Fibroblast of lung (primary cell): ENCODE measurements at regions not wholly inside any gene's neighbourhood (a gene's known extent, or its start where the extent isn't known, plus 50 kb on each side); places are given as distances from the start of the nearest gene placed in this dataset.

Experiments used
- EZH2 ChIP-seq: IDR thresholded peaks from 2 replicates; pipeline ENCODE4 v1.5.1; 2012; ENCODE audit warnings: low read length, control low read depth, mild to moderate bottlenecking; ENCODE audit errors: missing control alignments
- TF ChIP-seq, protein P1 (sequence below), 2 donors: IDR thresholded peaks in 1 of 2; conservative IDR thresholded peaks in 1 of 2; 1 replicate in 1 of 2; 2 replicates in 1 of 2; pipeline ENCODE4 v1.5.1; 2011 to 2012; ENCODE audit warnings: low read length in 2 of 2, control low read depth in 1 of 2, inconsistent platforms in 1 of 2, low read depth in 1 of 2, mild to moderate bottlenecking in 1 of 2

DNA sequence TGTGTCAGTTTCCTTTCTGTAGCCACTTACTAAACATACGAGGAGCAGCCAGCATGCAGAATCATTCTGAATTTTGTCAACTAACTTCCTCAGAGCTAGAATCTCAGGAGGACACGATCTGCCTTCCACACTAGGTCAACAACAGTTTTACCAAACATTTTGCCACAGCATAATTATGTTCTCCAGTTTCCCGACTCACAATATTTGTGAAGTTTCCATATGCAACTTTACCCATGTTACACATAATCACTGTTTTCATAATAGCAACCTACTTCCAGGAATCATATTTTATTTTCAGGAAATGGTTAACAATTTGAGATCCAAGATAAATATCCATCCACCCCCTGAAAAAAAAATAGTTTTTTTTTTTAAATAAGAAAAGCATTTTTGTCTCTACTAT, 595.0 kb downstream of the PYDC2 start:
- no peak for TF ChIP-seq EZH2
- TF ChIP-seq, protein P1, sequence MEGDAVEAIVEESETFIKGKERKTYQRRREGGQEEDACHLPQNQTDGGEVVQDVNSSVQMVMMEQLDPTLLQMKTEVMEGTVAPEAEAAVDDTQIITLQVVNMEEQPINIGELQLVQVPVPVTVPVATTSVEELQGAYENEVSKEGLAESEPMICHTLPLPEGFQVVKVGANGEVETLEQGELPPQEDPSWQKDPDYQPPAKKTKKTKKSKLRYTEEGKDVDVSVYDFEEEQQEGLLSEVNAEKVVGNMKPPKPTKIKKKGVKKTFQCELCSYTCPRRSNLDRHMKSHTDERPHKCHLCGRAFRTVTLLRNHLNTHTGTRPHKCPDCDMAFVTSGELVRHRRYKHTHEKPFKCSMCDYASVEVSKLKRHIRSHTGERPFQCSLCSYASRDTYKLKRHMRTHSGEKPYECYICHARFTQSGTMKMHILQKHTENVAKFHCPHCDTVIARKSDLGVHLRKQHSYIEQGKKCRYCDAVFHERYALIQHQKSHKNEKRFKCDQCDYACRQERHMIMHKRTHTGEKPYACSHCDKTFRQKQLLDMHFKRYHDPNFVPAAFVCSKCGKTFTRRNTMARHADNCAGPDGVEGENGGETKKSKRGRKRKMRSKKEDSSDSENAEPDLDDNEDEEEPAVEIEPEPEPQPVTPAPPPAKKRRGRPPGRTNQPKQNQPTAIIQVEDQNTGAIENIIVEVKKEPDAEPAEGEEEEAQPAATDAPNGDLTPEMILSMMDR (conservative IDR thresholded peaks at IDR 0.05 in 1 of 2, IDR thresholded peaks at IDR 0.05 in 1 of 2; ENCODE audit: low read depth in 1 of 2, low read length in 2 of 2): no peak
